Activated naive CD4-positive, alpha-beta T cell treated with Interleukin-2 at 50 U/mL for 16 hours (primary cell): ENCODE measurements at regions not wholly inside any gene's neighbourhood (a gene's known extent, or its start where the extent isn't known, plus 50 kb on each side); places are given as distances from the start of the nearest gene placed in this dataset.
"Not testable (repeated sequence)": the region's sequence is repeated elsewhere in the genome, so short reads cannot be mapped to it uniquely, and the experiment has no call there.

Experiments used
- DNase-seq: peaks from one replicate; pipeline ENCODE4 v3.0.0-alpha.2; 2020

DNA sequence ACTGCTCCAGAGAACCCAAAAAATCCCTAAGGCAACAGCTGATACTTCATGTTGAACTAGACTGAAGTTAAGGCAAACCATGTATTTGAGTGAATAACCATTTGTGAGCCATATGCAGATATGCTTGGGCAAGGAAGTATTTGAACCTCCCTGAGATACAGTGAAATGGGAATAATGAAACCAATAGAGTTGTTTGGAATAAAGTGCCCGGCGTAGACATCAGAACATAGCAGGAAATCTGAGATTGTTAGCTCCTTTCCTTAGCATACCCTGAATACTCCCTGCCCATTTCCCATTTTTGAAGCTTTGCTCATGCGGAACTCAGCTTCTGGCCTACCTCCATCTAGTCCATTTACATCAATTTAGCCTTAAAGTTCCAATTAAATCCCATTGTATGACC, 611.9 kb downstream of the EFNA5 start:
- DNase-seq, result no peak

DNA sequence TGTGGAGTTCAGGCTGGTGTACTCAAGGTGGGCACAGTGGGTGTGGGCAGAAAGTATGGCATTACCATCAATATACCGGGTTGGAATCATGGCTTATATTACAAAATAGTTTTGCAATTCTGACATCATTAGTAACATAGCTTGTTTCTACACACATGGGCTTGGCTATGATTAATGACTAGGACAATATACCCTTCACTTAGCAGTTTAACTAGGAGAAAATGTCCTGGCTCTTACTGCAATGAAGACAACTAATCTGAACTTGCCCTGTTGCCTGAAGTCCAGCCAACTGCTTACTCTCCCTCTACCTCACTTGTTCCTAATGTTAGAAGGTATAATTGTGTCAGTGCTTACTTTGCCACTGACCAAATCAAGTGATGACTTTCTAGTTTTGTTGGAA, 612.5 kb downstream of the EFNA5 start:
- no peak for DNase-seq

DNA sequence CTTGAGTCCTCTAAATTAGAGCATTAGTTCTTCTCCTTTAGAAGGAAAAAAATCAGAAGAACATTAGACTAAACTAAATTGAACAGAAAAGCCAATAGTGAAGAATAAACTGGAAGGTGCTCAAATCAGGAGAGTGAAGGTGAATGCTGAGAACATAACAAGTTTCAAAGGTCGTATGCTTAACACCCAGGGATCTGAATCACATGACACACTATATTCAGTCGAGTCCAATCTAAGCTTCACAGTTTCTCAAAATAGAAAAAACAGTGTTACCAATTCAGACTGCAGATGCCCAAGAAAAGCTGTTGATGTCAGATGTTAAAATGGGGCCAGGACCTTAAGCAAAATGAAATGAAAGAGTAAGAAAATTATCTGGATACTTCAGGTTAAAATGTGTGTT, 614.5 kb downstream of the EFNA5 start:
- DNase-seq, result no peak

DNA sequence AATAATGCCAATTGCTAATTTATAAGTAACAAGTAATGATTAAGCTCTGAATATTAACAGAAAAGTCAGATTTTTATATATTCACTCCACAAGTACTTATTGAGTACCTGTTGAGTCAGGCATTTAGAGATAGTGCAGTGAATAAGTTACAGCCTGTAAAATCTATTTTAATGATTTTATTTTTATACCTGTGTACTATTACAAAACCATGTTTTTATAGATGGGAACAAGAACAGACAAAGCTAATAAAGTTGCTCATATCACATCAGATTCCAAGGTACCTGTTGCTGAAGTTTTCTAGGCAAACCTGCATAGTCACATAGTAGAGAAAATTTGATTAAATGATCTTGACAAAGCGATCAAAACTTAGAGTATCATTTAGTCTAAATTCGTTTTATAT, 623.7 kb downstream of the EFNA5 start:
- DNase-seq, result no peak

DNA sequence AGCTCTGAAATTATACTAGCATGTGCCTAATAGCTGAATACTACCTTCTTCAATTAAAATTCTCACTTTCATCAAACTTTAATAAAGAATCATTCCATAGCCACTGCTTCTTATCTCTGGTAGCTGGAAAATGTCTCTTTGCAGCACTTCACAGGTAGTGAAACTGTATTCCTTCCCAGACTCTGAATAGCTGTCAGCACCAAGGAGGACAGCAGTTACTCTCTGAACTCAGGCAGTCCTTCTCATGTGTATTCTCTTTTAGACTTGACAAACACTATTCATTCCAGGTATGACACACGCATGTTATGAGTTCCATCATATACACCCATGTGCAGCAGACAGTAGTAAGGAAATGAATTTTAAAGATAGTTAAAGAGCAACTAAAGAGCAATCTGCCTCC, 627.1 kb downstream of the EFNA5 start:
- no peak for DNase-seq

DNA sequence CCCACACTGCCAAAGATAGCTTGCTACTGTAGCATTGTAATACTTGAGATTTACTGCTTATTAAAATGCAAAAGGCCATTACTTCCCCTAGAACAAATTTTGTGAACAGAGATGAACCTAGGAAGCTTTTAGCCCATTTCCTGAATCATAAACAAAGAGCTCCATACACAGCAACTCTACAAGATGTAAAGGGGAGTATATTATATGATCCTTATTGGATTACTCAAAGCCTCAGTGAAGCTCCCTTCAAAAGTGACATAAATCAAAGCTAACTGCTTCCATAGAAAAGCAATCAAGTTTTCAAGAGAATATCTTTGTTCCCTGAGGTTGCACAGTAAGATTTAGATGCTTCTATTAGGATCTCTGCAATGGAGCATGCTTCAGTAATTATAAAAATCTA, 629.8 kb downstream of the EFNA5 start:
- no peak for DNase-seq

DNA sequence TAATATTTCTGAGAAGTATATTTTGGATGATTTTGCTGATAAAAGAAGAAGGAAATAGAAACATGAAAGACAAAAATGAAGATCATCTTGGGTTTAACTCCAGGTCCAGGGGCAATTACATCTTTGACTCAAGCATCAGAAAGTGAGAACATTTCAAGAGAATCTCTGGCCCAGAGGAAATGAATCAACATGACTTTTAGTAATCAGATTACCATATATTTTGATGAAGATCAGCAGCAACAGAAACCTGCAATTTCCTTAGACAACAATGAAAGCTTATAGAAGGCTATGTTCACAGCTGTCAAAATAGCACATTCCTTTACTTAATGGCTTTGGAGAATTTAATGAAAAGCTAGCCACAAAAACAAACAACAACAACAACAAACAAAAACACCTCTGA, 638.1 kb downstream of the EFNA5 start:
- DNase-seq, result no peak

DNA sequence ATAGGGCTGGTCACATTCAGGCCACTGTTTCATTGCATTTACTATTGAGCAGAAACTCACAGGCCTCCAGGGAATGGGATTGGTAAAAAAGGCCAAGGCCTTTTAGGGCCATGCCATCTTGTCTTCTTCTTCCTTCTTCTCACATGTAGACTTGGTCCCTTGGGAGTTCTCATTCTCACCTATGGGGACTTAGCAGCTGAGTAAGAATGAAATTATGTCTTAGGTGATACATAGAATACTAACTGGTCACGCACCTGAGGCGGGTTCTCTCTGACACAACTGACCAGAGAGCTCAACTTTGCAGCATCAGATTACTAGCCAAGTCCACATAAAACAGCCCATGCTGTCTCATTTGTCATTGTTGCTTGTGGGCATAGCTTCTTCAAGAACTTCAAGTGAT, 641.8 kb downstream of the EFNA5 start:
- no peak for DNase-seq

DNA sequence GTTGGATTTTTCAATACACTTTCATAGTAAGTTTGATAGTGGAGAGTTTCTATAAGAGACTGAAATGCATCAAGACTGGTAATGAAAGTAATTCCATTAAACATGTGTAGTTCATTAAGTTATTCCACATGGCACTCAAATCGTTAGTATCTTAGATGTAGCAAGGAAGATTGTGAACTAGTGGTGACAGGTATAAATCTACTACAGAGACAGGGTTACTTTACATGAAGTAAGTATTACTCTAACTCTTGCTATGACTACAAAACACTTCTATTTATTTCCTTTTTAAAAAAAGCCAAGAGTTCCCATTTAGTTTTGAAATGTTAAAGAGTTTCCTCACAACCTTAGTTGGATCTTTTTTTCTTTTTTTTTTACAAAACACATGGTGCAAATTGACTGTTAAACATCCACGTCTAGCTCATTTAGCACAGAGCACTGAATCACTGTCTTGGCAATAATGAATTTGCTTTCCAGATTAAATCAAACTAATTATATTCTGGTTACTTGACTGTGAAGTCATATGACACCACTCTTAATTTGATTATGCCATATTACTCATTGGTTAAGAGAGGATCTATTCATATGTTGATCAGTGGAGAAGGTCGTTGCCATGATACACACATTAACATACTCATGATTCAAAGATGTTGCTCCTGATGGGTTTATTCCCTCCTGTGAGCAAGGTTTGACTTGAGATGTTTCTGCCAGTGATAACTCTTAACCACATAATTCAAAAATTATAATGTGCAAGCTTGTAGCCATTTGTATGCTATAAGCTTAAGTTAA, 644.8 kb downstream of the EFNA5 start:
- DNase-seq, result no peak

DNA sequence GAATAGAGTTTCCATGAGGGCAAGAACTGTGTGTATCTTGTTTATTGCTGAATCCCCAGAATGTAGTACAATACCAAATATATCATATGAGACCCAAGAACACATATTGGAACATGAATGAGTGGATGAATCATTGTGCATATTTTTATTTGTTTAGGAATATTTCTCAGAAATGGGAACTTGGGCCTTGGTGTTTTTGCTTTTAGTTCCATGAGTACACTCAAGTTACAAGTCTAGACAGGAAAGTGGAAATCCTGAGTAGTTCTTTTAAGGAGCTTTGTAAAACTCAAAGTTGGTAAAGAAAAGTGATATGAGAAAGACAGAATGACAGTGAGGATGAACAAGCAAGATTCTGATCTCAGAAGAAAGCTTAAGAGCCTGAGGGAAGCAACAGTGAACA, 647.0 kb downstream of the EFNA5 start:
- no peak for DNase-seq

DNA sequence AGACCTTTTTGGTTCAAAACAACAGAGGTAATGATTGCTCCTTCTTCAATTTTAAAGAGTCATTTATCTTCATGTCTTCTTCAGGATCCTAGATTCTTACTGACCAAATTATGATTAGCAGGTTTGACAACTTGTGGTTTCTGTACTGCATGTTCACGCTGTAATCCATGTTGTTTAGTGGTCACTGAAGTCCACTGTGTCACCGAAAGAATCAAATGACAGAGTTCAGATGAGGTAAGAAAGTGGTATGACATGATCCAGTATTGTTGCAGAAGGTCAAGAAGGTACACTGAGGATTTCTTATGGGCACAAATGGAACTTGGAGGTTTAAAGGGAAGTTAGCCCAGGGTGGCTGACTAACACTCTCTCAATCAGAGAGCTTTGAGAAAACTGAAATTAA, 649.2 kb downstream of the EFNA5 start:
- no peak for DNase-seq

DNA sequence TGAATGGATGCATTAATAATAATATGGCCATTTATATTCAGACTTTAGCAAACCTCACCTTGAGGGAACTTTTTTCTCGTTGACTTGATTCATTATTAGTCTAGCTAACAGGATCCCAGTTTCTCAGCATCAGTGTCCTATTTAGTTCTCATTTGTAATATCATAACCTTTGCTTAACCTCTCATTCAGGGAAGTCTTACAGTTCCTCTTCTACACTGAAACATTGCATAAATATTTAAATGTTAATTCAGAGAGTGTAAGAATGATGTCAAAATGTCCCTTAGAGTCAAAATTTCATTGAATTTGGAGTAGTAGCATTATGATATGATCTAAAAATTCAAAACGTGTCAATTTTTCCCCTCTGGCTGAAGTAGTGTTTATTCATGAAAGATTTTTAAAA, 650.1 kb downstream of the EFNA5 start:
- no peak for DNase-seq

DNA sequence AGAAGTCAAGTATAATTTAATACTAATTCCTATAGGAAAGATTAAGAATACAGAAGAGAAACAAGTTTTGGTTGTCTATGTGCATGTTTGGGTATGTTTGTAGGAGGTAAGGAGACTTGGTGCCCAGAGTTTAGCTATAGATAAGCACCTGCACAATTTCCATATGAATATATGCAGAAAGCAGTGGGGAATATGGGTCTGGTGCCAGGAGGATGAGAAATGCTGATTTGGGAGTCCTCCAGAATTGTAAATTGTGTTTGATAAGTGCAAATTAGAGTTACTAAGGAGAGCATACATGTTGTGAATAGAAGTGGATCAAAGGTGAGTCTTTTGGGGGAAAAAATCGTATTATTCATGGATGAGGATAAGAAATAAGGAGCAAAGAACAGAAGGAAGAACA, 653.1 kb downstream of the EFNA5 start:
- no peak for DNase-seq

DNA sequence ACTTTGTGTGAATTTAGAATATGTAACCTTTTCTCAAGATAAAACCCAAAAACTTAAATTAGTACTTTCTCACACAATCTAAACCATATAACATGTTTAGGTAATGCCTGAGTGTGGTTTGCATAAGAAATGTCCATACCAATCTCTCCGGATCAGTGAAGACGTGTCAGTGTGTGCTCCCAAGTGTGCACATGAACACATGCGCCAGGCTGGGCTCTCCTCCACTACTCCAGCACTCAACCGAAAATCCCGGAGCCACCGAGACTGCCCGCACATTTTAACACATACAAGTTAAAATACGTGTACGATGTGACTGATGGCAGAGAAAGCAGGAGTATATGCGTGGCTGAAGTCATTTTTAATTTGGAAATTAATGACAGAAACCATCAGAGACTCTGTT, 658.4 kb downstream of the EFNA5 start:
- no peak for DNase-seq

DNA sequence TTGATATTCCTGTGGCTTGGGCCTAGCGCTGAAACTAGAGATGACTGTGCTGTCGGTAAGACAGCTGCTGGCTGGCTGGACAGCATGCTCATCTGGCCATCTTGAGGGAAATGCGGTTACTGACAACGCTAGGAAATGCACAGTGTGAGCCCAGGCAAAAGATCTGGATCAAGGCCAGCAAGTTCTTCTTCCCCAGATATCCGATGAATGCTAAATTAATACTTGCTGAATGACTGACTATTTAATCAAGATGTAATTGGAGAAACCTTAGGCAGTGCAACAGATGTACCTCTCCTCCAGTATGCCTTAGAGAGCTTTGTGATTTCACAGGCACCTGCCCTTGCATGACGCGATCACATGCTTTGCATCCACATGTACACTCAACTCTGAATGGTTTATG, 659.1 kb downstream of the EFNA5 start:
- DNase-seq, result no peak

DNA sequence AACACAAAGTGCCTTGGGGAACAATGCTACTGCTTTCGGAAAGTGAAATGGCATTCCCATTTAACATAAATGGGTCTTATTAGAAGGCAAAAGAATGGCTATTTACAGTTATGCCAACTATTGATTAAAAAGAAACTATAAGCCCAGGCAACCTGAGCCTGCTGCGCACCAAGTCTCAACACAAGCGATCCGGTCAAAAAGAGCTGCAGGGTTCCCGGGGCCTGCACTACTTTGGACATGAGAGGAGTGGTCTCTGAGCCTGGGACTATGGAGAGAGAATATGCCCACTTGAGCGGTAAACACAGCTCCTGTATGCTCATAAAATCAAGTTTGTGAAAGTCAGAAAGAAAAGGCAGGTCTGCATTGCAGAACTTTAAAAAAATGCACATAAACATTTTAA, 660.7 kb downstream of the EFNA5 start:
- DNase-seq, result no peak

DNA sequence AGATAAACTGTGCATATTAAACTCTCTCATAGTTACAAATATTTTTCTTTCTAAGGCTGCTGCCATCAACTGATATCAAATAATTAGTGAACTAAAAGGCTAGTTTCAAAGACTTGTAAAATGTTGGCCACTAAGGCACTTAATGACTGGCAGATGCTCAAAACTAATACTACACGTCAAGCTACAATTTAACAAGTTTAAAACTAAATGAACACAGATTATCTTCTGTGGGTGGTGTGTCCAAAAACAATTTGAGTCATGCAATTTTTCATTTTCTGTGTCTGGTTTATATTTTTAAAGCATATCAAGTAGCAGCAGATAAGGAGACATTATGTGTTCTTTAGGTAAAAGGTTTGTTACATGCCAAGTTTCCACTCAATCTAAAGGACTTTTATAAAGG, 665.1 kb downstream of the EFNA5 start:
- DNase-seq, result no peak

DNA sequence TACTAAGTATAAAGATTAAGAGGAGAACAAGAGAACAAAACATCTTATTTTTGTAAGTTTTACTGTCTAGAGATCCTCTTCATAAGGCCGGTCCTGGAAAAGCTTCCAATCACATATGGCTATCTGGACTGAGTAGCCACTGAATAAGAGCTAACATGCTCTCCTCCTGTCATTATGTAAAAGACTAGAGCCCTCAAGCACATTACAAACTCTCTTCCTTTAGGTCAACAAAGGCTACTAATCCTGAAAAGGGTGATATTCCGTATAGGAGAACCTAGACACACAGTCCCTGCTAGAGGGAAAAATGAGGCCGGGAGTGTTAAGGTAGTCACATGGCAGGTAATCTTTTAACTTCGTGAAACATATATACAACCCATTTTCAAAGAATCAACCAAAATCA, 665.6 kb downstream of the EFNA5 start:
- no peak for DNase-seq

DNA sequence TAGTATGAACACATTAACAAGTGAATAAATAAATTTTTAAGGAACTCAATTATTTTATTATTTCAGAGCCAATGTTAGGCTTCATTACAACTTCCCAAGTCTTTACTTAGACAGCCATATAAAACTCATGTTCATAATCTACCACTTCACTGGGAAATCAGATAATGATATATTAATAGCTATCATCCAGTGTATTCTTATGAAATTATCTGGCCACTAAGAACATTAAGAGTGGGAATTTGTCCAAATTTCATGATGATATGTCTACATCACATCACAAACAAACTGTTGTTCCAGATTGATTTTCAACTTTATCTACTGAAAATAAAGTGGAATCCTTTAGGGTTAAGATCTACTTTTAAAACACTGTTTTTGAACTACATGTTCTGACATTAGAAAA, 668.6 kb downstream of the EFNA5 start:
- DNase-seq, result no peak

DNA sequence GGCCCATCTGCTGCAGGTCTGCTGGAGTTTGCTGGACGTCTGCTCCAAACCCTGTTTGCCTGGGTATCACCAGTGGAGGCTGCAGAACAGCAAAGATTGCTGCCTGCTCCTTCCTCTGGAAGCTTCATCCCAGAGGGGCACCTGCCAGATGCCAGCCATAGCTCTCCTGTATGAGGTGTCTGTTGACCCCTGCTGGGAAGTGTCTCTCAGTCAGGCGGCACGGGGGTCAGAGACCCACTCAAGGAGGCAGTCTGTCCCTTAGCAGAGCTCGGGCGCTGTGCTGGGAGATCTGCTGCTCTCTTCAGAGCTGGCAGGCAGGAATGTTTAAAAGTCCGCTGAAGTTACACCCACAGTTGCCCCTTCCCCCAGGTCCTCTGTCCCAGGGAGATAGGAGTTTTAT, 671.2 kb downstream of the EFNA5 start:
- DNase-seq, result not testable (repeated sequence)

DNA sequence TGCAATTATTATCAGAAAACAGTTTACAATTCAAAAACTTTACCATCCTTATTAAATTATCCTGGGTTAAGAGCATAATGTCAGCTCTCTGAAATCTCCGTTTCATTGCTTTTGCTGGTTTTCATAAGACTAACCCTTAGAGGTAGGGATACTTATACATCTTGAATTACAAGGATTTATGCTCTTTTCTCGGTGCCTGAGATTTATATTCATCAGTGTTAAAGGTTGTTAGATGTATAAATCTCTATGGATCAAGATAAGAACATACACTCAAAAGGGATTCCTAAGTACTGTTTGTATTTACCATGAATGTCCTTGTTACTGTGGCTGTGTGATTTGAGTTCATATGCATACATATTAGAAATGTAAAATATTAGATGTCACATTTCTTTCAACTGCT, 684.7 kb downstream of the EFNA5 start:
- DNase-seq, result no peak

DNA sequence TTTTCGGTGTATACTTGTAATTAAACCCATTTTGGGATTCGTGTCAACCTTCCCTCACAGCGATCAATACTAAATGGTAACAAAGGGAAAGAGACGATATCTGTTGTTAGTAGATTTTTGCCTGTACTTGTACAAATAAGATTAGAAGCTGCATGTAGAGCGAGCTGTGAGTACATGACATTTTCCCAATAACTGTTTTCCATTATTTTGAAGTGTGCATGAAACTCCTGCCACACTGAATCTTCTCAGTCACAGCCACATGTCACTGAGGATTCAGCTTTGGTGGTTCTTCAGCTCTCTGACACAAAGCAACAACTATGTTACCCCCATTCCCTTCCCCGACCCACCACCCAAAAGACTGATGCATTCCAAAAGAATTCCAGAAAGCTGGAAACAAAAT, 685.6 kb downstream of the EFNA5 start:
- no peak for DNase-seq

DNA sequence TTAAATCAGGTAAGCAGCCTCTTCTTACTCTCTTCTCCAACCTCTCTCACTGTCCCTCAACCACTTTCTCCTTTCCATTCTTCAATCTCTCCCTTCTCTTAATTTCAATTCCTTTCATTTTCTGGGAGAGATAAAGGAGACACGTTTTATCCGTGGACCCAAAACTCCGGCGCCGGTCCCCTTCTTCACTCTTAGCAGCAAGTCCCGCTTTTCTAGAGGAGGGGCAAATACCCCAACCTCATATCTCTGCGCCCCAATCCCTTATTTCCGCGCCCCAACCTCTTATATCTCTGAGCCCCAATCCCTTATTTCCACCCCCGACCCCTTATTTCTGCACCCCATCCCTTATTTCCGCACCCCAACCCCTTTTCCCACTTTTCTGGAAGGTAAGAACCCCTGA, 691.6 kb downstream of the EFNA5 start:
- DNase-seq, result not testable (repeated sequence)

DNA sequence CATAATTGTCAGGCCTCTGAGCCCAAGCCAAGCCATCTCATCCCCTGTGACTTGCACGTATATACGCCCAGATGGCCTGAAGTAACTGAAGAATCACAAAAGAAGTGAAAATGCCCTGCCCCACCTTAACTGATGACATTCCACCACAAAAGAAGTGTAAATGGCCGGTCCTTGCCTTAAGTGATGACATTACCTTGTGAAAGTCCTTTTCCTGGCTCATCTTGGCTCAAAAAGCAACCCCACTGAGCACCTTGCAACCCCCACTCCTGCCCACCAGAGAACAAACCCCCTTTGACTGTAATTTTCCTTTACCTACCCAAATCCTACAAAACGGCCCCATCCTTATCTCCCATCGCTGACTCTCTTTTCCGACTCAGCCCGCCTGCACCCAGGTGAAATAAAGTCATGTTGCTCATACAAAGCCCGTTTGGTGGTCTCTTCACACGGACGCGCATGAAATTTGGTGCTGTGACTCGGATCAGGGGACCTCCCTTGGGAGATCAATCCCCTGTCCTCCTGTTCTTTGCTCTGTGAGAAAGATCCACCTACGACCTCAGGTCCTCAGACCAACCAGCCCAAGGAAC, 692.1 kb downstream of the EFNA5 start:
- not testable (repeated sequence) for DNase-seq

DNA sequence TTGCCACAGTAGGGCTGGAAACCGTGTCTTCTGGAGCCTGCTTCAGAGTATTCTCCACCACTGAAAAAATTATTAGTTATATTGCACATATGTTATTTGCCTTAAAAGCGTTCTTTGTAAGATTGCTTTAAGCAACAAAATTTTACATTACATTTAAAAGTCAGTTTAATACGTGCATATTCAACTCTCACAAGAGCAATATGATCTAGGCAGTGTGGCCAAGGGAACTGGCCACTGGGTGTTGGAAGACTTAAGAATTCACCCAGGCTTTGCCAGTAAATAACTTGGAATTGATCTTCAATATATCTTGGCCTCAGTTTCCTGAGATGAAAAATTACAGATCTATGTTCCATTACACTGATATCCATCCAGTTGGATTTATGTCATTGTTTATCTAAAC, 694.4 kb downstream of the EFNA5 start:
- DNase-seq, result no peak
